DMS114 treated with DMSO at 0.1 percent for 48 hours (cell line): ENCODE measurements at regions not wholly inside any gene's neighbourhood (a gene's known extent, or its start where the extent isn't known, plus 50 kb on each side); places are given as distances from the start of the nearest gene placed in this dataset.
"Not testable (repeated sequence)": the region's sequence is repeated elsewhere in the genome, so short reads cannot be mapped to it uniquely, and the experiment has no call there.

ENCODE experiments used
- DNase-seq: peaks from one replicate; lab custom pipeline; 2025; ENCODE audit not compliant: unreplicated experiment; lab: John Stamatoyannopoulos, UW

GRCh38 chr2:65963303-65963702 is 471.6 kb upstream of the MEIS1 start:
- not testable (repeated sequence) for DNase-seq

- no peak for DNase-seq
Measured at GRCh38 chr2:65960953-65961352, 474.0 kb upstream of the MEIS1 start.

- DNase-seq = no peak
Measured at GRCh38 chr2:65957886-65958285, 477.0 kb upstream of the MEIS1 start.

- no peak for DNase-seq
Measured at GRCh38 chr2:65957454-65957853, 477.5 kb upstream of the MEIS1 start.

GRCh38 chr2:65955259-65955658 is 479.7 kb upstream of the MEIS1 start:
- no peak for DNase-seq

- DNase-seq = no peak
Measured at GRCh38 chr2:65952966-65953761, 481.8 kb upstream of the MEIS1 start.

GRCh38 chr2:65944213-65944612 is 490.7 kb upstream of the MEIS1 start:
- no peak for DNase-seq

- no peak for DNase-seq
Measured at GRCh38 chr2:65943099-65943786, 491.7 kb upstream of the MEIS1 start.

- no peak for DNase-seq
Measured at GRCh38 chr2:65940856-65941255, 494.1 kb upstream of the MEIS1 start.

- no peak for DNase-seq
Measured at GRCh38 chr2:65939687-65940086, 495.2 kb upstream of the MEIS1 start.

GRCh38 chr2:65937379-65938160 is 497.4 kb upstream of the MEIS1 start:
- no peak for DNase-seq

- DNase-seq = no peak
Measured at GRCh38 chr2:65934992-65935629, 499.8 kb upstream of the MEIS1 start.

- no peak for DNase-seq
Measured at GRCh38 chr2:65932571-65932970, 500.2 kb upstream of the SPRED2 start.

GRCh38 chr2:65931056-65931455 is 498.7 kb upstream of the SPRED2 start:
- DNase-seq = no peak

GRCh38 chr2:65930259-65930658 is 497.9 kb upstream of the SPRED2 start:
- no peak for DNase-seq

- not testable (repeated sequence) for DNase-seq
Measured at GRCh38 chr2:65929664-65930063, 497.3 kb upstream of the SPRED2 start.

- DNase-seq = no peak
Measured at GRCh38 chr2:65922794-65923193, 490.4 kb upstream of the SPRED2 start.

- DNase-seq = no peak
Measured at GRCh38 chr2:65922030-65922429, 489.6 kb upstream of the SPRED2 start.

- no peak for DNase-seq
Measured at GRCh38 chr2:65921116-65921515, 488.7 kb upstream of the SPRED2 start.

GRCh38 chr2:65920659-65921058 is 488.3 kb upstream of the SPRED2 start:
- no peak for DNase-seq

- DNase-seq = no peak
Measured at GRCh38 chr2:65919550-65920188, 487.3 kb upstream of the SPRED2 start.
